HepG2 (cell line): ENCODE measurements at regions not wholly inside any gene's neighbourhood (a gene's known extent, or its start where the extent isn't known, plus 50 kb on each side); places are given as distances from the start of the nearest gene placed in this dataset.

Source experiments
- ATAC-seq: fragments of 200-7000 bp; cut with Tn5 transposase; 3 replicates; pipeline ENCODE4 v1.9.1; 2020; ENCODE audit warnings: mild to moderate bottlenecking, moderate library complexity
- BruUV-seq: library from RNA; stranded (reverse); fragments of 400-500 nt; replicated peaks from 2 replicates; lab custom pipeline; 2021; lab: Mats Ljungman, UMichigan
- CTCF ChIA-PET: fragments of 300-600 bp; formaldehyde crosslinking; extraction: SDS; loops from one replicate; lab custom pipeline; 2021; ENCODE audit warnings: low total read pairs, inconsistent platforms, low intra/inter-chr PET ratio; lab: Yijun Ruan, JAX
- POLR2A ChIA-PET: fragments of 350-600 bp; sonication (Branson Sonifier 250); formaldehyde crosslinking; loops from one replicate; lab custom pipeline; 2020; ENCODE audit warnings: antibody characterized with exemption, inconsistent platforms; lab: Yijun Ruan, JAX
- DNase-seq: peaks from one replicate; pipeline ENCODE4 v3.0.0-alpha.2; 2015; ENCODE audit warnings: low spot score
- FAIRE-seq: peaks from 3 replicates; lab custom pipeline; 2011; peaks lifted over from hg19 to GRCh38; lab: Jason Lieb, UNC
- H2AFZ ChIP-seq: one replicate; pipeline ENCODE4 v1.6.1; 2011; ENCODE audit warnings: low read length, inconsistent platforms
- H3K27ac ChIP-seq: fragments of 300-600 bp; 3 replicates; pipeline ENCODE4 v1.8.0; 2011; ENCODE audit warnings: mixed run types, mild to moderate bottlenecking, mixed read lengths, low read length, inconsistent platforms; ENCODE audit not compliant: insufficient read depth; ENCODE audit errors: extremely low read length
- H3K27me3 ChIP-seq, 2 experiments: fragments of 200-600 bp in 1 of 2; 2 replicates in 1 of 2; 3 replicates in 1 of 2; pipeline versions ENCODE4 v1.6.0 to v1.8.0; 2011; ENCODE audit warnings: low read length in 2 of 2, mild to moderate bottlenecking in 2 of 2, moderate library complexity in 2 of 2, inconsistent platforms in 1 of 2; ENCODE audit not compliant: insufficient read depth in 2 of 2, control insufficient read depth in 1 of 2
- H3K36me3 ChIP-seq, 2 experiments: fragments of 200-600 bp in 1 of 2; replicated peaks in 1 of 2; 2 replicates in 1 of 2; 3 replicates in 1 of 2; pipeline versions ENCODE4 v1.5.1 to v1.8.0; 2011; ENCODE audit warnings: low read length in 2 of 2, inconsistent platforms in 1 of 2; ENCODE audit not compliant: insufficient read depth in 2 of 2, control insufficient read depth in 1 of 2
- H3K4me1 ChIP-seq: 2 replicates; pipeline ENCODE4 v1.5.1; 2012; ENCODE audit warnings: low read length, inconsistent platforms; ENCODE audit not compliant: insufficient read depth
- H3K4me2 ChIP-seq: 2 replicates; pipeline ENCODE4 v1.6.0; 2011; ENCODE audit warnings: low read depth, low read length, inconsistent platforms
- H3K4me3 ChIP-seq, 3 experiments: fragments of 200-600 bp in 1 of 3; sonication (generic), shearing (Covaris generic) in 1 of 3; replicated peaks in 1 of 3; 2 replicates each; pipeline ENCODE4 v1.5.1; 2011 to 2016; ENCODE audit warnings: low read length in 3 of 3, inconsistent platforms in 2 of 3, low read depth in 2 of 3, mild to moderate bottlenecking in 2 of 3, control low read depth in 1 of 3, mixed read lengths in 1 of 3; ENCODE audit not compliant: insufficient read depth in 1 of 3
- H3K79me2 ChIP-seq: one replicate; pipeline ENCODE4 v1.6.1; 2011; ENCODE audit warnings: low read length, inconsistent platforms; ENCODE audit not compliant: insufficient read depth
- H3K9ac ChIP-seq: 2 replicates; pipeline ENCODE4 v1.6.0; 2011; ENCODE audit warnings: mild to moderate bottlenecking, low read depth, low read length, inconsistent platforms; ENCODE audit not compliant: insufficient read depth
- H3K9me3 ChIP-seq: 2 replicates; pipeline ENCODE4 v1.5.1; 2012; ENCODE audit warnings: mild to moderate bottlenecking, low read length
- H4K20me1 ChIP-seq: 2 replicates; pipeline ENCODE4 v1.6.0; 2011; ENCODE audit warnings: inconsistent platforms, mild to moderate bottlenecking, low read length, moderate library complexity; ENCODE audit not compliant: insufficient read depth
- ARID3A ChIP-seq: IDR thresholded peaks from 2 replicates; pipeline ENCODE4 v1.6.1; 2012; ENCODE audit warnings: low read depth, low read length, improper control_type of control experiment
- ATF3 ChIP-seq: sonication (generic); formaldehyde crosslinking; IDR thresholded peaks from 2 replicates; pipeline ENCODE4 v1.4.0; 2020; ENCODE audit warnings: missing genetic modification reagents
- ATF7-NPFF ChIP-seq: sonication (generic); formaldehyde crosslinking; IDR thresholded peaks from 2 replicates; pipeline ENCODE4 v1.8.1; 2023; ENCODE audit warnings: mild to moderate bottlenecking, low read depth, missing genetic modification reagents, moderate library complexity
- DMAP1 ChIP-seq: IDR thresholded peaks from 2 replicates; pipeline ENCODE4 v1.6.1; 2016
- FOXJ3 ChIP-seq: sonication (generic); formaldehyde crosslinking; IDR thresholded peaks from 2 replicates; pipeline ENCODE4 v1.4.0; 2020; ENCODE audit warnings: missing genetic modification reagents, mild to moderate bottlenecking, borderline replicate concordance
- HOXA9 ChIP-seq: sonication (generic); formaldehyde crosslinking; IDR thresholded peaks from 2 replicates; pipeline ENCODE4 v1.8.1; 2022; ENCODE audit warnings: missing genetic modification reagents, mild to moderate bottlenecking, moderate library complexity, borderline replicate concordance
- KDM5A ChIP-seq: fragments of 200-600 bp; sonication (generic); IDR thresholded peaks from 2 replicates; pipeline ENCODE4 v1.7.0; 2018; ENCODE audit warnings: antibody characterized with exemption, mild to moderate bottlenecking, low read length, borderline replicate concordance
- NR1H2 ChIP-seq: sonication (generic); formaldehyde crosslinking; IDR thresholded peaks from 2 replicates; pipeline ENCODE4 v1.8.1; 2022; ENCODE audit warnings: low read depth, missing genetic modification reagents, borderline replicate concordance
- RFXAP ChIP-seq: sonication (generic); formaldehyde crosslinking; IDR thresholded peaks from 2 replicates; pipeline ENCODE4 v1.4.0; 2020; ENCODE audit warnings: missing genetic modification reagents, borderline replicate concordance
- SCMH1 ChIP-seq: sonication (generic); formaldehyde crosslinking; IDR thresholded peaks from 2 replicates; pipeline ENCODE4 v1.9.0; 2021; ENCODE audit warnings: missing genetic modification reagents, mild to moderate bottlenecking, borderline replicate concordance
- SPEN ChIP-seq: sonication (generic); formaldehyde crosslinking; IDR thresholded peaks from 2 replicates; pipeline ENCODE4 v1.5.1; 2020; ENCODE audit warnings: low read depth, mild to moderate bottlenecking, missing genetic modification reagents
- ZMYM4 ChIP-seq: sonication (generic); formaldehyde crosslinking; IDR thresholded peaks from 2 replicates; pipeline ENCODE4 v1.8.1; 2023; ENCODE audit warnings: mild to moderate bottlenecking, missing genetic modification reagents
- ZNF12 ChIP-seq: sonication (generic); formaldehyde crosslinking; IDR thresholded peaks from 2 replicates; pipeline ENCODE4 v1.5.0; 2020; ENCODE audit warnings: missing genetic modification reagents
- ZNF138 ChIP-seq: sonication (generic); formaldehyde crosslinking; IDR thresholded peaks from 2 replicates; pipeline ENCODE4 v1.5.0; 2020; ENCODE audit warnings: mild to moderate bottlenecking, low read depth, missing genetic modification reagents
- ZNF234 ChIP-seq: sonication (generic); formaldehyde crosslinking; conservative IDR thresholded peaks from 2 replicates; pipeline ENCODE4 v1.5.1; 2020; ENCODE audit warnings: mild to moderate bottlenecking, missing genetic modification reagents
- ZNF256 ChIP-seq: sonication (generic); formaldehyde crosslinking; conservative IDR thresholded peaks from 2 replicates; pipeline ENCODE4 v1.4.0; 2020; ENCODE audit warnings: missing genetic modification reagents
- ZNF331 ChIP-seq: sonication (generic); formaldehyde crosslinking; IDR thresholded peaks from 2 replicates; pipeline ENCODE4 v1.4.0; 2020; ENCODE audit warnings: missing genetic modification reagents
- ZNF788 ChIP-seq: sonication (generic); formaldehyde crosslinking; IDR thresholded peaks from 2 replicates; pipeline ENCODE4 v1.5.0; 2020; ENCODE audit warnings: mild to moderate bottlenecking, missing genetic modification reagents, borderline replicate concordance
- WGBS: methylation state at CpG from one replicate; pipeline ENCODE4 v1.1.6; 2017; ENCODE audit warnings: low lambda C conversion rate; 5-methylcytosine and 5-hydroxymethylcytosine counted together
- in situ Hi-C: cut with HindIII; loops from 2 replicates; pipeline ENCODE4 v1.10.0; 2017; ENCODE audit warnings: low pct_unique_long_range_greater_than_20kb; ENCODE audit not compliant: extremely low pct_ligation_motif_present
- intact Hi-C: fragments of 100-400 bp; cut with micrococcal nuclease; formaldehyde crosslinking; loops from one replicate; pipeline ENCODE4 v1.10.0; 2022; ENCODE audit not compliant: unreplicated experiment
- TF ChIP-seq, protein P1 (sequence below): sonication (generic); formaldehyde crosslinking; conservative IDR thresholded peaks from 2 replicates; pipeline ENCODE4 v1.8.0; 2022; ENCODE audit warnings: mild to moderate bottlenecking, moderate library complexity, missing genetic modification reagents

- ATAC-seq: no peak
- no peak for FAIRE-seq
- Histone ChIP-seq H3K9ac (no peak overlapping the region), H2AFZ (no peak overlapping the region), H4K20me1 (no peaks in the 10 kb centered on the region), H3K9me3 (peaks cover 79% of the 10 kb centered on the region), H3K27ac (no peak overlapping the region), H3K36me3 (no peaks in the 10 kb centered on the region), H3K4me1 (no peaks in the 10 kb centered on the region), H3K79me2 (no peaks in the 10 kb centered on the region), H3K27me3 (no peaks in the 10 kb centered on the region), H3K4me3 (no peak overlapping the region), H3K4me2 (no peak overlapping the region)
- CTCF ChIA-PET: no interaction called here
- in situ Hi-C loops (no loop called here), intact Hi-C loops (no loop called here)
- no TSS peak for BruUV-seq
- WGBS: 0% methylated on average over 1 of the region's 1 CpG
- POLR2A ChIA-PET: no interaction called here
- DNase-seq: no peak
- no peak for TF ChIP-seq ZNF788 (CRISPR knock-in tag)
- no peak for TF ChIP-seq SPEN
- no peak for TF ChIP-seq ATF7-NPFF (CRISPR knock-in tag)
- no peak for TF ChIP-seq HOXA9
- TF ChIP-seq, protein P1, sequence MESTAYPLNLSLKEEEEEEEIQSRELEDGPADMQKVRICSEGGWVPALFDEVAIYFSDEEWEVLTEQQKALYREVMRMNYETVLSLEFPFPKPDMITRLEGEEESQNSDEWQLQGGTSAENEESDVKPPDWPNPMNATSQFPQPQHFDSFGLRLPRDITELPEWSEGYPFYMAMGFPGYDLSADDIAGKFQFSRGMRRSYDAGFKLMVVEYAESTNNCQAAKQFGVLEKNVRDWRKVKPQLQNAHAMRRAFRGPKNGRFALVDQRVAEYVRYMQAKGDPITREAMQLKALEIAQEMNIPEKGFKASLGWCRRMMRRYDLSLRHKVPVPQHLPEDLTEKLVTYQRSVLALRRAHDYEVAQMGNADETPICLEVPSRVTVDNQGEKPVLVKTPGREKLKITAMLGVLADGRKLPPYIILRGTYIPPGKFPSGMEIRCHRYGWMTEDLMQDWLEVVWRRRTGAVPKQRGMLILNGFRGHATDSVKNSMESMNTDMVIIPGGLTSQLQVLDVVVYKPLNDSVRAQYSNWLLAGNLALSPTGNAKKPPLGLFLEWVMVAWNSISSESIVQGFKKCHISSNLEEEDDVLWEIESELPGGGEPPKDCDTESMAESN: no peak
- no peak for TF ChIP-seq NR1H2 (CRISPR knock-in tag)
- no peak for TF ChIP-seq FOXJ3 (CRISPR knock-in tag)
- TF ChIP-seq KDM5A: no peak
- TF ChIP-seq ARID3A: no peak
- TF ChIP-seq ATF3 (CRISPR knock-in tag): no peak
- TF ChIP-seq RFXAP (CRISPR knock-in tag): no peak
- TF ChIP-seq ZNF234 (CRISPR knock-in tag): no peak
- TF ChIP-seq ZNF12 (CRISPR knock-in tag): no peak
- no peak for TF ChIP-seq DMAP1 (CRISPR knock-in tag)
- TF ChIP-seq ZMYM4: no peak
- no peak for TF ChIP-seq ZNF138 (CRISPR knock-in tag)
- TF ChIP-seq SCMH1 (CRISPR knock-in tag): no peak
- no peak for TF ChIP-seq ZNF256 (CRISPR knock-in tag)
- no peak for TF ChIP-seq ZNF331 (CRISPR knock-in tag)
Observed at GRCh38 chr10:105534086-105534485, 893.0 kb downstream of the SORCS3 start.
